M059J (cell line): ENCODE measurements at regions not wholly inside any gene's neighbourhood (a gene's known extent, or its start where the extent isn't known, plus 50 kb on each side); places are given as distances from the start of the nearest gene placed in this dataset.

ENCODE experiments used
- DNase-seq: peaks from one replicate; pipeline ENCODE4 v3.0.0-alpha.2; 2012; ENCODE audit warnings: low read depth

DNA sequence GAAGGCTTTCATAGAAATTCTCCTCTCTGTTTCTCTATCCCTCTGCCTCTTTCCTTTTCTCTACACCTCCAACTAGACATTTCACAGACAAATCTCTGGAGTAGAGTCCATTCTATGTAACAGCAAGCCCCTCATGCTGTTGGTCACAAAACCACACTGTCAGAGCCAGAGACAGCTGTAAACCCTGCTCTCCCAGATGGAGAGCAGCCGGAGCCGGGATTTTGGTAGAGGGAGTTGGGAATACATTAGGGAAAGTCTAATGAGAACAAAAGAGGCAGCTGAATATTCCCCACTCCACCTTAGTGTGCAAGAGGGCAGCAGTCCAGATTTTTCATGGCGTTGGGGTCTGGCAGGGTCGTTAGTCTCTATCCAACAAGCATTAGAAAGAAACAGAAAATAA is 68.3 kb upstream of the EDN1 start:
- DNase-seq, result no peak

GRCh38 chr6:12222405-12223366 is 67.5 kb upstream of the EDN1 start:
- DNase-seq, result no peak

GRCh38 chr6:12223383-12223782 is 66.8 kb upstream of the EDN1 start:
- DNase-seq, result no peak

DNA sequence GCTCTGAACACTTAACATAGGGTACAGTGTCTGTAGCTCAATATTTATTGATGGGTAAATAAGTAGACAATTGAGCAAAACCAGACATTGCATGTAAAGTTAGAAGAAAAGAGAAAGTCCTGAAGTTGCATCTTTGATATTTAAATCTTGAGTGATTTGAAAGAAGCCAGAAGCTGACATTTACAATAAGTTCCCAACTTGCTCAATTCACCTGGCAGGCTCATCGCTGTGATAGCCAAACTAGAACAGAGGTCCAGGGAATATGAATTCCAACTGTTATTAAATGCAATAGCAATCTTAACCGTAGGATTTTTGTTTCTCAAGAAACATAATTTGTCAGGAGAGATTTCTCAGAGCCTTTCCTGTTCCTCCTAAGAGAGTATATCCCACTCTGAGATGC is 65.9 kb upstream of the EDN1 start:
- no peak for DNase-seq

DNA sequence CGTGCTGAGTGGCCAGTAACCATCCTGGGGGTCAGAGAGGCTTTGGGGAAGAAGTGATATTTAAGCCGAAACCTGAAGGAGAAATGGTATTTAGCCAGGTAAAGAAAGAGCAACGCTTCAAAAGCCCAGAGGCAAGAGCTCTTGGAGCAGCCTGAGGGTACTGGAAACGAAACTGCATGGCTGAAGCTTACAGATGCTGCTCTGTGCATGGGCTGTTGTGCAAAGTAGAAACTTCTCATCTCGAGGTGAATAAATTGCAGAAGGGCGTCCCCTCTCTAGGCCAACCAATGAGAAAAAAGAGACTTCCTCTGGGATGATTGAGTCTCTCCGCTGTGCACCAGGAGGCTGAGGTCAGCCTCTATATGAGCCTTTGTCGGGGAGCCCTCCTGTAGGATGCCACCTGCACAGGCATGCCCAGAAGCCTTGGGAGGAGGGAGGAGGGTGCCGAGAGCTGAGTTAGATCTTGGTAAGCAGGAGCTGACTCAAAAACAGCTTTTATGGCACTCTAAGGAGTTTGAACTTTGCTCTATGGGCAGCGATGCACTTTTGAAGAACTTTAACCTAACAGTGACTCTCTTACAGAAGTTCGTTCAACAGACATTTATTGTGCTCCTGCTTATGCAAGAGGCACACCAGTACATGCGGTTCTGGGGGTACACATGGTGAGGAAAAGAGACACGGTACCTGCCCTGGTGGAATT is 61.6 kb upstream of the EDN1 start:
- no peak for DNase-seq

DNA sequence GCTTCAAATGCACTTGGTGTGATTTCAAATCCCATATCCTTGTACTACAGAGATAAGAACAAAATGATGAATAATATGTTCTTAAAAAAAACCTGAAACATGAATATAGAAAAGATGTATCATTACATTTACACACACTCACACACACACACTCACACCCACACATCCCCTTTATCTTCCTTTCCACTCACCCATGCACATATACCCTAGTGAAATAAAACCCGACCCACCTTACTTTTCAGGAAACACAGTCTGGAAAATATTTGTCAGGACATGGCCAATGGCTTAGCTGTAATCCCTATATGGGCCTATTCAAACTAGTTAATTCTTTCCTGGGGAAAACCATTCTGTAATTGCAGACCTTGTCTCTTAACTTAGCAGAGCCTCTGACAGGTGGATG is 60.8 kb upstream of the EDN1 start:
- DNase-seq, result no peak

GRCh38 chr6:12230523-12230922 is 59.6 kb upstream of the EDN1 start:
- DNase-seq, result no peak

DNA sequence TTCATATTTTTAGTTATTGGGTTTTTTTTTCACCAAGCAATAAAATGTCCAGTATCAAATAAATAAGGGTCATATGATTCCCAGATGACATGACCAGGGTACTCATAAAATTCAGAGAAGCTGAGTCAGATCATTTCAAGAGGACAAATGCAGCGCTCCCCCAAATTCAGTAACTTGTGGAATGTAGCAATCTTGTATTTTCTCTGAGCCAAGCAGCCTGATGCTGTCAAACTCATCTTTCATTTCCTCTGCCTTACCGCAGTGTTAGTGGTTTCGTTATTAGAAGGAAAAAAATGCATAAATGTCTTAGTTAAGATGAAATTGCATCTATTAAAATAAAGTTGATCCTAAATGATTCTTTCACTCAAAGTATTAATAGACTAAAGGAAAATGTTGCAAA is 57.8 kb upstream of the EDN1 start:
- peak; percentile 85 for DNase-seq

DNA sequence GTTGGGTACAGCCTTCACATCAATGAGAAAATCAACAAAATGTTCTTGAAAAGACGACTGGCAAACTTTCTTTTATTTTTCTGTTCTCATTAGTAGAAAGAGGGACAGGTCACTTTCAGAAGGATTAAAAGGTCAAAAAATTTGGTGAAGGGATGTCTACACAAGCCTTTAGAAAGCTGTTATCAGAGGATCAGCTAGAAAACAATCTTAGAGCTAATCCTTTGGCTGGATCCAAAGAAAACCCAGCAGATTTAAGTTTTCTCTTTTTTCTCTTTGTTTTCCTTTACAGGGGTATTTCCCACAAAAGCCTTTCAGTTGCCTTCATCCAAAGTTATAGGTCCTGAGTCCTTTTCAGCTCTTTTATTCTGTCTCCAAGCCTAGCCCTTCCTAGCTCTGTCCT is 57.3 kb upstream of the EDN1 start:
- DNase-seq, result peak; percentile 16

- DNase-seq, result peak; percentile 95
These were observed 56.2 kb upstream of the EDN1 start for GRCh38 chr6:12233693-12234571.

- no peak for DNase-seq
These were observed 54.8 kb upstream of the EDN1 start for GRCh38 chr6:12235341-12235740.

DNA sequence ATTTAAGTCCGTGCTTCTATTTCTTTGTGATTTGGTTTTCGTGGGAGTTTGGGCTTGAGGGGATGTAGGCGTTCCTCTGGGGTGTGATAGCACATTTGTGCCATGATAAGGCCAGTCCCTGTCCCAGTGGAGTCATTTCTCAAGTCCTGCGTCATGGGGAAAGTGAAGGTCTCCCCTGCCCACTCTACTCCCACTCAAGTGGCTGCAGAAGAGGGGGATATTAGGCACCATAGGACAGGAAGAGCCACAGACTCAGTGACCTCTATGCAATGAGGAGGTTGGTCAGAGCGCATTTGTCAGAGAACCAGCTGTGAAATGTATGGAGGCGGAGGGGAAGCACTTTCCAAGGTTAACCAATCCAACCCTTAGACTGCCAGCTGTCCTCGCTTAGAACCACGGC is 51.9 kb upstream of the EDN1 start:
- no peak for DNase-seq
